ENCODE measurements at regions not wholly inside any gene's neighbourhood (a gene's known extent, or its start where the extent isn't known, plus 50 kb on each side); places are given as distances from the start of the nearest gene placed in this dataset.
"Not testable (repeated sequence)": the region's sequence is repeated elsewhere in the genome, so short reads cannot be mapped to it uniquely, and the experiment has no call there.

DNA sequence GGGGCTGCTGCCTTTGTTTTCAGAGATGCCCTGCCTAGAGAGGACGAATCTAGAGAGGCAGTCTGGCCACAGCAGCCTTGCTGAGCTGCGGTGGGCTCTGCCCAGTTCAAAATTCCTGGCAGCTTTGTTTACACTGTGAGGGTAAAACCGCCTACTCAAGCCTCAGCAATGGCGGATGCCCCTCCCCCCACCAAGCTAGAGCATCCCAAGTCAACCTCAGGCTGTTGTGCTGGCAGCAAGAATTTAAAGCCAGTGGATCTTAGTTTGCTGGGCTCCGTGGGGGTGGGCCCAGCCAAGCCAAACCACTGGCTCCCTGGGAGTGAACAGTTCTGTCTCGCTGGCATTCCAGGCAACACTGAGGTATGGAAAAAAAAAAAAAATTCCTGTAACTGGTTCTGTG lies 970.9 kb downstream of the TBC1D32 start:
- DNase-seq (ENCODE audit: low read depth, low spot score) = peak; percentile 15

- not testable (repeated sequence) for DNase-seq (ENCODE audit: low read depth, low spot score)
Measured at GRCh38 chr6:120358535-120358934, 975.7 kb downstream of the TBC1D32 start.

DNA sequence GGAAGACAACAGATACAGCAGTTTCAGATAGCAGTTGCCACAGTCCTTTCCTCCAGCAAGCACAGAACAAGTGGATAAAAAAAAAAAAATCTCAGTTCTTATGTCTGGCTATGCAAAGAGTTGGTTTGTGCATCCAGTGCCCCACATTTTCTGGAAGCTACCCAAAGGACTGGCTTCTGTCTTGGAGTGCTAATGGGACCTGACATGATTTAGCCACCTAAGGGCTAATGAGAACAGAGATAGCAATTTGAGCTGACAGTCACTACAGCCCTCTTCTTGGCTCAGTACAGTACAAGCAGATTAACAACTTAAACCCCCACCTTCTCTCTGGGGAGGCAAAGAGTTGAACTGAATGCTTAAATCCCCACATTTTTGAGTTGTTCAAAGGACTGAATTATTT lies 976.8 kb downstream of the TBC1D32 start:
- DNase-seq (ENCODE audit: low read depth, low spot score) = peak; percentile 4

GRCh38 chr6:120355822-120356221 lies 978.5 kb downstream of the TBC1D32 start:
- DNase-seq (ENCODE audit: low read depth, low spot score) = peak; percentile 4

- DNase-seq (ENCODE audit: low read depth, low spot score) = no peak
Measured at GRCh38 chr6:120354452-120355098, 979.7 kb downstream of the TBC1D32 start.

- no peak for DNase-seq (ENCODE audit: low read depth, low spot score)
Measured at GRCh38 chr6:120352491-120352890, 981.8 kb downstream of the TBC1D32 start.

- no peak for DNase-seq (ENCODE audit: low read depth, low spot score)
Measured at GRCh38 chr6:120348926-120349325, 985.4 kb downstream of the TBC1D32 start.

GRCh38 chr6:120328521-120328920 lies 979.0 kb upstream of the MAN1A1 start:
- DNase-seq (ENCODE audit: low read depth, low spot score) = no peak

DNA sequence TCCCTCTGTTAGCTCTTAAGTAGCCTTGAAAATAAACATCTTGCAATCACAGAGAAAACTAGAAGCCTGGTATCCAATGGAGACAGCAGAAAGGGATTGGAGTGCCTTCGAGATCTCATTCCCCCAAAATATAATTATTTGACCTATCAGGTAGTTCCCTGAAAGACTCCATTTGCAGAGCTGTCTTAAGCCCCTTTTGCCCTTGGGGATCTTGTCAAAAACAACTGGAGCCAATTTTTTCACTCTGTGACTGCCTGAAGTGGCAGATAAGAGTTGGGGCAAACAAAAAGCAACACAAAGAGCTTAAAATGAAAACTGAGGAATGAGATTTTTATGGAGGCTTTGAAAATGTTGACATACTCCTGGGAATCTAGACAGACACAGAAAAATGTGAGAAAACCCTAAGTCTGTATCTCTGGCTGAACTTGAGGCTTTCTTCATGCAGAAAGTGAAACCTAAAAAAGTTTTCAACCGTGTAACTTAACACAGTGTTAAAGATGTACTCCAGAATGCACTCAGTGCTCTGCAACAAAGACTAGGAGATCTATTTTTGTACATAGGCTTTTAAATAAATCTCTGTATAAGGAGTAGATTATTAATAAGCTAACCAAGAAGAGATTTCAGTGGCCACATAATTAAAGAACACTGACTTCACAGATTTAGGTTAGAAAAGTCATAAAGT lies 971.1 kb upstream of the MAN1A1 start:
- DNase-seq (ENCODE audit: low read depth, low spot score) = no peak

DNA sequence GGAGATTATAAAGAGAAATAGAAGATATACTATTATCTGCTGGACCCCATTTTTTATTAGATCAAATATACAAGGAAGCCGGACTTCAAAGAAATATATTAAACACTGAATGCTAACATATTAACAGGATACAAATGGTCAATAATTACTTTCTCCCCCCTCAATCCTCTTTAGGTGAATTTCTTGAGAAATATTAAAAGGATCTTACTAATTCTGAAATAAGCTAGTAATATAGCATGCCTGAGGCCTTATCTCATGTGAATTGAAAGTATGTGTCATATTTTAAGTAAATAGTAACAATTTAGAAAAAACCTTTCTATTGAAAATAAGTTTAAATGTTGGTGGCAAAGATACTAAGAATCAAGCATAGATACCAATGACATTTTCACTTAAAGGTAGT lies 954.7 kb upstream of the MAN1A1 start:
- no peak for DNase-seq (ENCODE audit: low read depth, low spot score)

- DNase-seq (ENCODE audit: low read depth, low spot score) = no peak
Measured at GRCh38 chr6:120303527-120303926, 954.0 kb upstream of the MAN1A1 start.

GRCh38 chr6:120302041-120302440 lies 952.5 kb upstream of the MAN1A1 start:
- DNase-seq (ENCODE audit: low read depth, low spot score) = no peak

DNA sequence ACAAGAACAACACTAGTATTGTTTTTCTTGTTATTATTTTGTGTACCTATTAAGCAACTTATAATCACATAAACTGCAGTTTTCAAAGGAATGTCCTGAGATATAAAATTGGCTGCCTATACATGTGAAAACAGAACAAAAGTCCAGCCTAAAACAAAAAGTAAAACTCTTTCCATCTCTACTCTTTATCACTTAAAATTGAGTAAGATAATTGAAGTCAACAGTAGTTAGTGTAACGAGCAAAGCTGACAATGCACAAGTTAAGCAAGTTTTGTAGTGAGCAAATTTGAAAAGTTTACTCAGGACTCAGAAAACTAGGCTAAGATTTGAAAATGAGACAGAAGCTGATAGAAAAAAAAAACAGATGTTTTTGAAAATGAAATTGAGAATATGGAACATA lies 941.4 kb upstream of the MAN1A1 start:
- no peak for DNase-seq (ENCODE audit: low read depth, low spot score)

GRCh38 chr6:120282005-120282404 lies 932.4 kb upstream of the MAN1A1 start:
- DNase-seq (ENCODE audit: low read depth, low spot score) = no peak

DNA sequence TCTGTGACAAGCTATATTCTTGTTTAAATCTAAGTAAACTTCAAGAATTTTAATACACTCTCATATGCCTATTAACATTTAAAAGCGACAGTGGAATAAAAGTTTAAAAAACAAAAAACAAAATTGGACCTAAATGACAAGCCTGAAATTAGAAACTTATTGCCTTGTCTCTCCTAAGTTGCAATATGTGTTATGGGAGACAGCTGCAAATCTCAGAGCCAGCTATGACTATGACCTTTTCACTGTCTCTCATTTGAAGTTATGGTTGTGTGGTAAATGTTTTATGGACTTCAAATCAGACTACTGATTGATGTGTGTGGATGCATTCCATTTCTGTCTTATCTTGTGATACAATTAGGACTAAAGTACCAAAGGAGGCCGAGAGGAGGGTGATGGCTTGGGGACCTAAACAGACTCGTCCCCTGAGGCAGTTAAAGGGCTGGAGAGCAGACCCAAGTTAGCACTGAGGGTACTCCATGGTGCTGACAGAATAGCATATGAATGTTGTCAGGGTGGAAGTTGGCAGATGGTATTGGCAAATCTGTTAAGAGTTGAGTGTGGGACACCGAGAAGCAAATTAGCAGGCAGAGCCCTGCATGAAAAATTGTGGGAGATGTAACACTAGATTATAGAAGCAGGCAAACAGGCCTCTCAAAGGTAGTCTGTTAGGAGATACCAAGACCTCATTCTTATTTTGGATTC lies 930.1 kb upstream of the MAN1A1 start:
- DNase-seq (ENCODE audit: low read depth, low spot score) = no peak

DNA sequence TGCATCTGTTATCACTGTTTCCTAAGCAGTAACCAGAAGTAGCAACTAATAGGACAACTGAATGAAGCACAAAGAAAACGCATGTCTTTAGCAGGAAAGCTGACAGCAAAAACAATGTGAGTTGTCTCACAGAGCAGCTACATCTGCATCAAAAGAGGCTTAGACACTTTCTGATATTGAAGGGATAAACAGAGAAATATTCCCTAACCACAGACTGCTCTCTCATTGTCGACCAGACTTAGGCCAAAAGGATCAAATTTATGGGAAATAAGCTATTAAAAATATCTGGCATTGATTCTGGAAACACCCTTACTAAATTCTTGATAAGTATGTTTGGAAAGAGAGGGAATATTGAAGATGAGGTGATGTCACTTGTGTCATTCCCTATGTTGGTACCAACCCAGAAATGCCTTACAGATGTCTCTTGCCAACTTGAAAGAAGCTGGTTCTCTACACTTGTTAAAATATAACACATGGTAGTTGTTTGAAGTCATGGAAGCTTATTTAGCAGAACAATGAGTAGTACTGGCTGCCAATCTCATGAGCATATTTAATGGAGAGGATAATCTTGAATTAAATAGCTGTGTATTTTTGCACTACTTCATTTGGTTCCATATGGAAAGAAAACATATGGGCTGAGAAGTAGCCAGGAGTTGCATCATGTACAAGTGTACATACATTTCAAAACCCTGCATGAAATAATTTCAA lies 929.3 kb upstream of the MAN1A1 start:
- no peak for DNase-seq (ENCODE audit: low read depth, low spot score)

- no peak for DNase-seq (ENCODE audit: low read depth, low spot score)
Measured at GRCh38 chr6:120274547-120274946, 925.0 kb upstream of the MAN1A1 start.

DNA sequence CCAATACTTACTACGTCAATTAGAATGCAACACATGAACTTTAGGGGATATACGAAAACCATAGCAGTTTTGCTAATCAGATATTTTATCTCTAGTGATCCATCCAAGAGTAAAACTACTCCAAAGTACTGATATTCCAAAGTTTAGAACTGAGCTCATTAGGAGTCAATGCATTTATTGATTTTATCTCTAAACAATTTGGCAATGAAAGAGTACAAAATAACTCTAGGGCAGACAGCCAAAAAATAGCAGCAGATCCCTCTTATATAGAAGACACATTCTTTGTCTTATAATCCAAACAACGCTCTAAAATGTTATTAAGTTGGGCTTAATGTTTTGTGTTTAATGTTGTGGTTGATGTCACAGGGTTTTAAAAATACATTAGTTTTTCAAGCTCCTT lies 923.9 kb upstream of the MAN1A1 start:
- DNase-seq (ENCODE audit: low read depth, low spot score) = no peak

- no peak for DNase-seq (ENCODE audit: low read depth, low spot score)
Measured at GRCh38 chr6:120272038-120272437, 922.5 kb upstream of the MAN1A1 start.

DNA sequence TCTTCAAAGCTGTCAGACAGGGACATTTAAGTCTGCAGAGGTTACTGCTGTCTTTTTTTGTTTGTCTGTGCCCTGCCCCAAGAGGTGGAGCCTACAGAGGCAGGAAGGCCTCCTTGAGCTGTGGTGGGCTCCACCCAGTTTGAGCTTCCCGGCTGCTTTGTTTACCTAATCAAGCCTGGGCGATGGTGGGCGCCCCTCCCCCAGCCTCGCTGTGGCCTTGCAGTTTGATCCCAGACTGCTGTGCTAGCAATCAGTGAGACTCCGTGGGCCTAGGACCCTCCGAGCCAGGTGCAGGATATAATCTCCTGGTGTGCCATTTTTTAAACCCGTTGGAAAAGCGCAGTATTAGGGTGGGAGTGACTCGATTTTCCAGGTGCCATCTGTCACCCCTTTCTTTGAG lies 918.7 kb upstream of the MAN1A1 start:
- not testable (repeated sequence) for DNase-seq (ENCODE audit: low read depth, low spot score)

GRCh38 chr6:120262354-120262753 lies 912.8 kb upstream of the MAN1A1 start:
- no peak for DNase-seq (ENCODE audit: low read depth, low spot score)

DNA sequence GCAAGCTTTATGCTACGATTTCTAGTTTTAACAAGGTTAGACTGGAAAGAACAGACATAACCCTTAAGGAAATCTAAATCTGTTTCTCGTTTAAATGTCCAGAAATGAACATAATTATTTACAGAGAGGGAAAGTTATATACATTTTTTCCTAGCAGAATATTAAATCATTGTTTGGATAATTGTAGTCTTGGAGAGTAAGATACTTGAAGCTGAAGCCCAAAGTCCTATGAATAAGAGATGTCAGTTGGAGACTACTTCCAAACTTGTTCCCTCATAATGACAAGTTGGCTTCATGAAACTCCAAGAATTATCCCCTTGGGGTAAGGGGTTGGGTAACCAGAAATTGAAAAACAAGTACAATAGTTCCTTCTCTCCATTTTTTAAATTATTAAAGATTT lies 911.1 kb upstream of the MAN1A1 start:
- DNase-seq (ENCODE audit: low read depth, low spot score) = no peak
